HG03521 (cell line): ENCODE measurements at regions not wholly inside any gene's neighbourhood (a gene's known extent, or its start where the extent isn't known, plus 50 kb on each side); places are given as distances from the start of the nearest gene placed in this dataset.

Experiments used
- ATAC-seq: cut with Tn5 transposase; IDR thresholded peaks from one replicate; pipeline ENCODE4 v1.9.1; 2021; ENCODE audit warnings: mild to moderate bottlenecking, moderate library complexity; ENCODE audit not compliant: unreplicated experiment

- ATAC-seq: no peak
Observed at GRCh38 chr1:229817936-229818335, 191.9 kb downstream of the URB2 start.

GRCh38 chr1:229819091-229819490, 193.0 kb downstream of the URB2 start:
- ATAC-seq: no peak

GRCh38 chr1:229822026-229822425, 196.0 kb downstream of the URB2 start:
- no peak for ATAC-seq

- no peak for ATAC-seq
Observed at GRCh38 chr1:229825042-229825441, 199.0 kb downstream of the URB2 start.

- ATAC-seq: no peak
Observed at GRCh38 chr1:229828461-229828860, 202.4 kb downstream of the URB2 start.

- no peak for ATAC-seq
Observed at GRCh38 chr1:229832695-229833094, 206.6 kb downstream of the URB2 start.

GRCh38 chr1:229834230-229834629, 208.2 kb downstream of the URB2 start:
- no peak for ATAC-seq

- ATAC-seq: no peak
Observed at GRCh38 chr1:229835226-229835625, 209.2 kb downstream of the URB2 start.

- no peak for ATAC-seq
Observed at GRCh38 chr1:229836324-229836723, 210.3 kb downstream of the URB2 start.

GRCh38 chr1:229838204-229838603, 212.2 kb downstream of the URB2 start:
- ATAC-seq: no peak

GRCh38 chr1:229839800-229840199, 213.8 kb downstream of the URB2 start:
- no peak for ATAC-seq

- no peak for ATAC-seq
Observed at GRCh38 chr1:229841230-229841629, 215.2 kb downstream of the URB2 start.

GRCh38 chr1:229842302-229843255, 216.5 kb downstream of the URB2 start:
- ATAC-seq: no peak

GRCh38 chr1:229843627-229844238, 217.7 kb downstream of the URB2 start:
- ATAC-seq: no peak

GRCh38 chr1:229844675-229845074, 218.6 kb downstream of the URB2 start:
- ATAC-seq: no peak

- no peak for ATAC-seq
Observed at GRCh38 chr1:229845410-229846138, 219.5 kb downstream of the URB2 start.

- no peak for ATAC-seq
Observed at GRCh38 chr1:229846351-229846750, 220.3 kb downstream of the URB2 start.

GRCh38 chr1:229848752-229849677, 218.0 kb upstream of the GALNT2 start:
- ATAC-seq: no peak

GRCh38 chr1:229851511-229851910, 215.5 kb upstream of the GALNT2 start:
- no peak for ATAC-seq

GRCh38 chr1:229853751-229854150, 213.3 kb upstream of the GALNT2 start:
- no peak for ATAC-seq
